ENCODE measurements at regions not wholly inside any gene's neighbourhood (a gene's known extent, or its start where the extent isn't known, plus 50 kb on each side); places are given as distances from the start of the nearest gene placed in this dataset.
"Not testable (repeated sequence)": the region's sequence is repeated elsewhere in the genome, so short reads cannot be mapped to it uniquely, and the experiment has no call there.

DNA sequence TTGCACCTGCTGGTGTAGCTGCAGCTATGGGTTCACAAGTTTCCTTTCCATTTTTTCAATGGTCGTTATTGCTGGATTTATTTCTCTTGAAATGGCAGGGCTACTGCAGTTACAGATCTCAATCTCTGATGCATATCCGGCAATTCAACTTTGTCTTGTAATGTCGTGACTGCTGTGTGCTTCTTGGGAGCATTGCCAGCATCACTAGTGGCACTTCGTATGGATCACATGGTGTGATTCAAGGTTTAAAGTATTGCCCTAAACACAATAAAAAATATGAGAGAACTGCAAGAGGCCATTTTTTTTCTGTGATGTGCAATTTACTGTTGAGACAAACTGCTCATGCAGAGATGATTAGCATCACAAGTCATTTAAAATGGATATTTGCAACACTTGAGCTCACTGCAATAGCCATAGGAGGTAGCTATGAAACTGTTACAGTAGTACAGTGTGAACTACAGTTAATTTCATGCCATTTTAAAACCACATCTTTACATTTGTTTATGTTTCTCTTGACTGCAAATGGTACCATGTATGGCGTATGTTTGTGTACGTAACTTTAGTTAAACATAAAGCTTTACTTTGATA is 217.4 kb upstream of the PDE3A start:
- no peak for DNase-seq (ENCODE audit: low read depth in 1 of 2, low spot score in 1 of 2)
- Histone ChIP-seq H3K27me3 (no peaks in the 10 kb centered on the region), H3K4me1 (ENCODE audit: low read depth) (no peaks in the 10 kb centered on the region), H3K36me3 (no peaks in the 10 kb centered on the region), H3K4me3 (no peak overlapping the region), H3K9me3 (ENCODE audit: low read depth) (no peaks in the 10 kb centered on the region), H3K27ac (no peak overlapping the region)
- TF ChIP-seq, protein P1, sequence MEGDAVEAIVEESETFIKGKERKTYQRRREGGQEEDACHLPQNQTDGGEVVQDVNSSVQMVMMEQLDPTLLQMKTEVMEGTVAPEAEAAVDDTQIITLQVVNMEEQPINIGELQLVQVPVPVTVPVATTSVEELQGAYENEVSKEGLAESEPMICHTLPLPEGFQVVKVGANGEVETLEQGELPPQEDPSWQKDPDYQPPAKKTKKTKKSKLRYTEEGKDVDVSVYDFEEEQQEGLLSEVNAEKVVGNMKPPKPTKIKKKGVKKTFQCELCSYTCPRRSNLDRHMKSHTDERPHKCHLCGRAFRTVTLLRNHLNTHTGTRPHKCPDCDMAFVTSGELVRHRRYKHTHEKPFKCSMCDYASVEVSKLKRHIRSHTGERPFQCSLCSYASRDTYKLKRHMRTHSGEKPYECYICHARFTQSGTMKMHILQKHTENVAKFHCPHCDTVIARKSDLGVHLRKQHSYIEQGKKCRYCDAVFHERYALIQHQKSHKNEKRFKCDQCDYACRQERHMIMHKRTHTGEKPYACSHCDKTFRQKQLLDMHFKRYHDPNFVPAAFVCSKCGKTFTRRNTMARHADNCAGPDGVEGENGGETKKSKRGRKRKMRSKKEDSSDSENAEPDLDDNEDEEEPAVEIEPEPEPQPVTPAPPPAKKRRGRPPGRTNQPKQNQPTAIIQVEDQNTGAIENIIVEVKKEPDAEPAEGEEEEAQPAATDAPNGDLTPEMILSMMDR (IDR thresholded peaks at IDR 0.05; ENCODE audit: low read depth, low read length), result no peak

DNA sequence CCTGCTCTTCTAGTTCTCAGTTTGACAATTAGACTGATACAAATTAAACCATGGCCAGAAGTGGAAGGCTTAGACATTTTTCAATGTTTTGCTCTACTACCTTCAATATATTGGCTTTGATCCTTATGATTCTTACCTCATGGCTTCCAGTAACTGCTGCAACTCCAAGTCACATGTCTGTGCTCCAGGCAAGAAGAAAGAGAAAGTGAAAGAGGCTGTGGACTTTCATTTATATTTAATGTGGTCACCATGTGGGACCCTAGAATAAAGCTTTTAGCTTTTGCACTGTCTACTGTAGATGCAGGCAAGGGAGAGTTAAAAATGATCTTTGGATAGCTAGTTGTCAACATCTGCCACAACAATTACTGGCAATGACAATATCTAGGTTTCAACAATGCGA is 214.3 kb upstream of the PDE3A start:
- Histone ChIP-seq H3K4me1 (ENCODE audit: low read depth) (no peaks in the 10 kb centered on the region), H3K4me3 (no peak overlapping the region), H3K36me3 (no peaks in the 10 kb centered on the region), H3K9me3 (ENCODE audit: low read depth) (no peaks in the 10 kb centered on the region), H3K27ac (no peak overlapping the region), H3K27me3 (no peaks in the 10 kb centered on the region)
- DNase-seq (ENCODE audit: low read depth in 1 of 2, low spot score in 1 of 2), result peak in 1 of 2 donors; percentile 46
- TF ChIP-seq, protein P1 (IDR thresholded peaks at IDR 0.05; ENCODE audit: low read depth, low read length), result no peak

DNA sequence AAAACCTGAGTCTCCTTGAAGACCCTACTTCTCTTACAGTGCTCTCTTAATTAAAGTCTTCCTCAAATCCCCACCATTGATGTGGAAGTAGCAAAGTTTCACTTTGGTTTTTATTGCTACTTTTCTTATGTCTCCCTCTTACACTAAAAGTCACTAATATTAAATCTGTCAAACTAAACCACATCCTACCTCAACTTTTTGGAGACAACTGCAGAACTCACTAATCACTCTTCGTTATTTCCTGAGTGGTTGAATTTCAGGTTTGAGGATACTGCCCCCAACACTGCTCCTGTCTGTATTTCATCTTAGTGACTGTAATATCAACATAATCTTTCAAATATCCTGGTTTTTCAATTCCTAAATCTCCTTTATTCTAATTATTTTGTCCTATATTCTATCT is 213.0 kb upstream of the PDE3A start:
- Histone ChIP-seq H3K36me3 (no peaks in the 10 kb centered on the region), H3K4me3 (no peak overlapping the region), H3K4me1 (ENCODE audit: low read depth) (no peaks in the 10 kb centered on the region), H3K27ac (no peak overlapping the region), H3K27me3 (no peaks in the 10 kb centered on the region), H3K9me3 (ENCODE audit: low read depth) (no peaks in the 10 kb centered on the region)
- DNase-seq (ENCODE audit: low read depth in 1 of 2, low spot score in 1 of 2), result no peak
- TF ChIP-seq, protein P1 (IDR thresholded peaks at IDR 0.05; ENCODE audit: low read depth, low read length), result no peak

DNA sequence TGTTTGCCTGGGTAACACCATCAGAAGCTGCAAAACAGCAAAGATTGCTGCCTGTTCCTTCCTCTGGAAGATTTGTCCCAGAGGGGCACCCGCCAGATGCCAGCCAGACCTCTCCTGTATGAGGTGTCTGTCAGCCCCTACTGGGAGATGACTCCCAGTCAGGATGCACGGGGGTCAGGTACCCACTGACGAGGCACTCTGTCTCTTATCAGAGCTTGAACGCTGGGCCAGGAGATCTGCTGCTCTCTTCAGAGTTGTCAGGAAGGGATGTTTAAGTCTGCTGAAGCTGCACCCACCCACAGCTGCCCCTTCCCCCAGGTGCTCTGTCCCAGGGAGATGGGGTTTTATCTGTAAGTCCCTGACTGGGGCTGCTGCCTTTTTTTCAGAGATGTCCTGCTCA is 207.4 kb upstream of the PDE3A start:
- DNase-seq (ENCODE audit: low read depth in 1 of 2, low spot score in 1 of 2); H3K9me3 ChIP-seq (ENCODE audit: low read depth); H3K4me3 ChIP-seq; H3K27me3 ChIP-seq; H3K4me1 ChIP-seq (ENCODE audit: low read depth); H3K36me3 ChIP-seq; H3K27ac ChIP-seq: not testable (repeated sequence)

DNA sequence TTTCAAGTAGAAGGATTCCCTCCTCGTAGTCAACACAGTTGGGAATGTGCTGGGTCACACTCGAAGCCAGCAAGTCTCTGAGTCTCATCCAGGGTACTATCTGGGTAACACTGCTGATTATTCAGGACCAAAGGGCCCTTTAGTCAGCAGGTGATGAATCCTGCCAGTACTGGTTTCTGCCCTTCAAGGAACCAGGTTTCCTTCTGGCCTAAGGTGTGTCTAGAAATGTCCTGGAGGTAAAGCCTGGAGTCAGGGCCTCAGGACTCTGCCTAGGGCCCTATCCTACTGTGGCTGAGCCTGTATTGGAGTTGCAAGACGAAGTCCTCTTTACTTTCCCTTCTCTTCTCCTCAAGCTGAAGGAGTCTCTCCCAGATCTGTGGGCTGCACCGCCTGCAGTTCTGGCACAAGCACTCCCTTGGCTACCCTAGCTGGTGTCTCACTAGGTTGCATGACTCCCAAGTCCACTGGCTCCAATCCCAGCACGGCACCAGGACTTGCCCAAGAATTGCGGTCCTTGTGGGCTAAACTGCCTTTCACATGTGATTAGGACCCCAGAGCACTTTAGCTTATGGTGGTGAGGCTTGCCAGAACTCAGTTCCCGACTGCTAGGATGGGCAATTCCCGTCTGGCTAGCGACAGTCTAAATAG is 193.7 kb upstream of the PDE3A start:
- no peaks in the 10 kb centered on the region for H3K36me3 ChIP-seq
- no peak overlapping the region for H3K27ac ChIP-seq
- H3K4me1 ChIP-seq (ENCODE audit: low read depth), result no peaks in the 10 kb centered on the region
- H3K4me3 ChIP-seq, result no peak overlapping the region
- H3K27me3 ChIP-seq, result no peaks in the 10 kb centered on the region
- TF ChIP-seq, protein P1 (IDR thresholded peaks at IDR 0.05; ENCODE audit: low read depth, low read length), result no peak
- no peaks in the 10 kb centered on the region for H3K9me3 ChIP-seq (ENCODE audit: low read depth)
- no peak for DNase-seq (ENCODE audit: low read depth in 1 of 2, low spot score in 1 of 2)

DNA sequence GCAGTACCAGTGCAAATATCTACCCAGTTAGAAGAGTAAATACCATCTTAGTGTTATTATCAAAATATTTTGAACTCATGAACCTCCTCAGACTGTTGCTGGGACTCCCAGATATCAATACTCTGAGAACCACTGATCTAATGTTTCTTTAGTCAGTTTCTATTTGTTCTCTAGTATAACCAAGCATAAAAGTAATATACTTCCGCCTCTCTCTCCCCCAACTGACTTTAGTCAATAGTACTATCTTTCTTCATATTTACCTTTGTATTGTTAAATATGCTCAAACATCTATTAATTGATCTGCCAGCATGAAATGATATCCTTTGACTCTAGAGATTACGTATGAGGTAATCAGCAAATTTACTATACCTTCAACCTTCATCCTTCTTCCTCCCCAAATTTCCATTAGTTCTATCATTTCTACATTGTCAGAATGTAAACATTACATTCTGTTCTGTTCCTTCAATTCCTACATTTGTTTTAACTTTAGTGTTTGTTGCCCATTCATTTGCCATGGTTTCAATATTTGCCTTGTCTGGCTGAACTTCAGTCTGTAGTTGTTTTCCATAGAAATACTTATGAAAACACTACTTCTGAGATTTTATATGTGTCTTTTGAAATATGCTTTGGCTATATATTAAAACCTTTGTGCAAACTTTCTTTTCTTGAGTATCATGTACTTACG is 192.5 kb upstream of the PDE3A start:
- Histone ChIP-seq H3K36me3 (no peaks in the 10 kb centered on the region), H3K27ac (no peak overlapping the region), H3K9me3 (ENCODE audit: low read depth) (no peaks in the 10 kb centered on the region), H3K4me3 (no peak overlapping the region), H3K4me1 (ENCODE audit: low read depth) (no peaks in the 10 kb centered on the region), H3K27me3 (no peaks in the 10 kb centered on the region)
- DNase-seq (ENCODE audit: low read depth in 1 of 2, low spot score in 1 of 2), result no peak
- TF ChIP-seq, protein P1 (IDR thresholded peaks at IDR 0.05; ENCODE audit: low read depth, low read length), result no peak

All from cardiac muscle cell (in vitro differentiated cells and primary cell).